Esophagus squamous epithelium (tissue), 5 donors: ENCODE measurements at regions not wholly inside any gene's neighbourhood (a gene's known extent, or its start where the extent isn't known, plus 50 kb on each side); places are given as distances from the start of the nearest gene placed in this dataset.

Experiments used
- DNase-seq: peaks from one replicate; lab custom pipeline; 2025; lab: John Stamatoyannopoulos, UW
- H3K27ac ChIP-seq, 4 donors: fragments of 200-600 bp; sonication (generic); one replicate each; pipeline ENCODE4 v1.5.1; 2016 to 2019; ENCODE audit warnings: mild to moderate bottlenecking in 1 of 4
- H3K27me3 ChIP-seq, 4 donors: fragments of 200-600 bp; sonication (generic); 1 replicate in 3 of 4; 2 replicates in 1 of 4; pipeline versions ENCODE4 v1.5.1 to v1.6.0; 2017 to 2021; ENCODE audit warnings: antibody characterized with exemption in 1 of 4
- H3K36me3 ChIP-seq, 3 donors: fragments of 200-600 bp; sonication (generic); one replicate each; pipeline ENCODE4 v1.5.1; 2016 to 2019
- H3K4me1 ChIP-seq, 3 donors: fragments of 200-600 bp; sonication (generic); one replicate each; pipeline ENCODE4 v1.5.1; 2017 to 2019
- H3K4me3 ChIP-seq, 4 donors: fragments of 200-600 bp; sonication (generic); 1 replicate in 3 of 4; 2 replicates in 1 of 4; pipeline ENCODE4 v1.5.1; 2016 to 2019; ENCODE audit warnings: mild to moderate bottlenecking in 2 of 4, moderate library complexity in 1 of 4
- H3K9me3 ChIP-seq, 3 donors: fragments of 200-600 bp; sonication (generic); one replicate each; pipeline ENCODE4 v1.5.1; 2016 to 2019
- CTCF ChIP-seq, 6 experiments: fragments of 450-650 bp in 4 of 6; fragments of 200-600 bp in 2 of 6; sonication (generic) in 2 of 6; IDR thresholded peaks; one replicate each; pipeline ENCODE4 v1.5.1; 2016 to 2019; ENCODE audit warnings: antibody characterized with exemption in 6 of 6, mild to moderate bottlenecking in 4 of 6, moderate library complexity in 4 of 6
- POLR2A ChIP-seq, 4 donors: fragments of 450-650 bp; IDR thresholded peaks; one replicate each; pipeline ENCODE4 v1.6.1; 2017; ENCODE audit warnings: antibody characterized with exemption in 4 of 4, mild to moderate bottlenecking in 4 of 4, moderate library complexity in 3 of 4
- WGBS, 2 donors: methylation state at CpG; one replicate each; pipeline ENCODE4 v1.1.5; 2018; 5-methylcytosine and 5-hydroxymethylcytosine counted together
- intact Hi-C: fragments of 100-400 bp; cut with DNase I; formaldehyde crosslinking; loops from one replicate; pipeline ENCODE4 v1.15.0; 2022
- donor health status: DM: yes; HTN: yes; CAD: no.

GRCh38 chrX:9227276-9227675, 193.3 kb upstream of the FAM9B start:
- Histone ChIP-seq H3K27ac (no peak overlapping the region), H3K27me3 (no peaks in the 10 kb centered on the region), H3K36me3 (no peaks in the 10 kb centered on the region), H3K4me3 (no peak overlapping the region), H3K9me3 (no peaks in the 10 kb centered on the region), H3K4me1 (no peaks in the 10 kb centered on the region)
- no peak for DNase-seq
- WGBS, 2 donors, result 69 to 85% methylated on average over 6 of the region's 6 CpGs
- no peak for TF ChIP-seq CTCF (IDR thresholded peaks at IDR 0.05)
- TF ChIP-seq POLR2A (IDR thresholded peaks at IDR 0.05), result no peak
- intact Hi-C loops, result no loop called here

- peaks cover 0 to 8% (median 0%) of the 10 kb centered on the region in 3 donors for H3K4me1 ChIP-seq
- no peaks in the 10 kb centered on the region for H3K27me3 ChIP-seq
- H3K27ac ChIP-seq, result no peak overlapping the region
- no peak overlapping the region for H3K4me3 ChIP-seq
- no peaks in the 10 kb centered on the region for H3K36me3 ChIP-seq
- H3K9me3 ChIP-seq, result no peaks in the 10 kb centered on the region
- 62 to 80% methylated on average over 5 of the region's 5 CpGs for WGBS, 2 donors
- TF ChIP-seq CTCF (IDR thresholded peaks at IDR 0.05) (no peak), POLR2A (IDR thresholded peaks at IDR 0.05) (no peak)
- intact Hi-C loops, result no loop called here
- DNase-seq, result no peak
Measured at GRCh38 chrX:9231491-9231890, 197.6 kb upstream of the FAM9B start.

GRCh38 chrX:9233141-9233540, 199.2 kb upstream of the FAM9B start:
- 28 to 48% methylated on average over 5 of the region's 5 CpGs for WGBS, 2 donors

GRCh38 chrX:9234315-9234714, 200.4 kb upstream of the FAM9B start:
- H3K27me3 ChIP-seq, result no peaks in the 10 kb centered on the region
- WGBS, 2 donors, result 73 to 87% methylated on average over 3 of the region's 3 CpGs
- H3K27ac ChIP-seq, result no peak overlapping the region
- no peak for TF ChIP-seq POLR2A (IDR thresholded peaks at IDR 0.05)
- no peak for TF ChIP-seq CTCF (IDR thresholded peaks at IDR 0.05)
- H3K4me3 ChIP-seq, result no peak overlapping the region
- no peaks in the 10 kb centered on the region for H3K36me3 ChIP-seq
- no peaks in the 10 kb centered on the region for H3K9me3 ChIP-seq
- DNase-seq, result no peak
- peaks cover 0 to 8% (median 0%) of the 10 kb centered on the region in 3 donors for H3K4me1 ChIP-seq
- intact Hi-C loops, result no loop called here

More at GRCh38 chrX:9233141-9233540, 199.2 kb upstream of the FAM9B start:
- H3K36me3 ChIP-seq, result no peaks in the 10 kb centered on the region
- no peaks in the 10 kb centered on the region for H3K9me3 ChIP-seq
- no peak overlapping the region for H3K4me3 ChIP-seq
- H3K27ac ChIP-seq, result no peak overlapping the region
- H3K27me3 ChIP-seq, result no peaks in the 10 kb centered on the region
- DNase-seq, result no peak
- intact Hi-C loops, result no loop called here
- TF ChIP-seq CTCF (IDR thresholded peaks at IDR 0.05) (no peak), POLR2A (IDR thresholded peaks at IDR 0.05) (no peak)
- peaks cover 0 to 8% (median 0%) of the 10 kb centered on the region in 3 donors for H3K4me1 ChIP-seq

GRCh38 chrX:9235722-9236121, 201.8 kb upstream of the FAM9B start:
- Histone ChIP-seq H3K27me3 (no peaks in the 10 kb centered on the region), H3K4me1 (peaks cover 0 to 8% (median 0%) of the 10 kb centered on the region in 3 donors), H3K27ac (no peak overlapping the region), H3K36me3 (no peaks in the 10 kb centered on the region), H3K9me3 (no peaks in the 10 kb centered on the region), H3K4me3 (no peak overlapping the region)
- TF ChIP-seq POLR2A (IDR thresholded peaks at IDR 0.05) (no peak), CTCF (IDR thresholded peaks at IDR 0.05) (no peak)
- 79 to 90% methylated on average over 3 of the region's 3 CpGs for WGBS, 2 donors
- intact Hi-C loops, result no loop called here
- DNase-seq, result no peak
